ENCODE measurements at regions not wholly inside any gene's neighbourhood (a gene's known extent, or its start where the extent isn't known, plus 50 kb on each side); places are given as distances from the start of the nearest gene placed in this dataset.

DNA sequence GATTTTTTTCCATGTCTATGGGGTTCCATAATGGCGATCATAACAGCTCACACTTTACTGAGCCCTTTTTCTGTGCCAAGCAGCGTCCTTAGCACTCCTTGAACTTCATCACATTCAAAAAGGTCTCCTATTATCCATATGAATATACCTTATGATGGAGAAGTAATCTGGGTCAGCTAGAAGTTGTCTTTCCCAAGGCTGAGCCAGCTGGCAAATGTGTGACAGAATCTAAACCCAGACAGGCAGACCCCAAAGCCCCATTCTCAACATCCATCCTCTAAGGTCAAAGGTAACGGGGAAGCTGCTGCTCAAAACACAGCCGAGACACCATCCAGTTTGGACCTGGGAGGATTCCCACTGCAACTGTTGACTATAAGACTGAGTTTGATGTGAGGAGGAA lies 249.6 kb downstream of the PRDM2 start:
- H2AFZ ChIP-seq = no peak overlapping the region
- H3K9me3 ChIP-seq (ENCODE audit: control insufficient read depth, low read length) = no peaks in the 10 kb centered on the region
- no peak overlapping the region for H3K27ac ChIP-seq
- TF ChIP-seq, protein P1, sequence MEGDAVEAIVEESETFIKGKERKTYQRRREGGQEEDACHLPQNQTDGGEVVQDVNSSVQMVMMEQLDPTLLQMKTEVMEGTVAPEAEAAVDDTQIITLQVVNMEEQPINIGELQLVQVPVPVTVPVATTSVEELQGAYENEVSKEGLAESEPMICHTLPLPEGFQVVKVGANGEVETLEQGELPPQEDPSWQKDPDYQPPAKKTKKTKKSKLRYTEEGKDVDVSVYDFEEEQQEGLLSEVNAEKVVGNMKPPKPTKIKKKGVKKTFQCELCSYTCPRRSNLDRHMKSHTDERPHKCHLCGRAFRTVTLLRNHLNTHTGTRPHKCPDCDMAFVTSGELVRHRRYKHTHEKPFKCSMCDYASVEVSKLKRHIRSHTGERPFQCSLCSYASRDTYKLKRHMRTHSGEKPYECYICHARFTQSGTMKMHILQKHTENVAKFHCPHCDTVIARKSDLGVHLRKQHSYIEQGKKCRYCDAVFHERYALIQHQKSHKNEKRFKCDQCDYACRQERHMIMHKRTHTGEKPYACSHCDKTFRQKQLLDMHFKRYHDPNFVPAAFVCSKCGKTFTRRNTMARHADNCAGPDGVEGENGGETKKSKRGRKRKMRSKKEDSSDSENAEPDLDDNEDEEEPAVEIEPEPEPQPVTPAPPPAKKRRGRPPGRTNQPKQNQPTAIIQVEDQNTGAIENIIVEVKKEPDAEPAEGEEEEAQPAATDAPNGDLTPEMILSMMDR (IDR thresholded peaks at IDR 0.05) = no peak
- no peaks in the 10 kb centered on the region for H3K27me3 ChIP-seq (ENCODE audit: control insufficient read depth, insufficient read depth, low read length)
- no peaks in the 10 kb centered on the region for H3K4me1 ChIP-seq
- no peak overlapping the region for H3K4me3 ChIP-seq (ENCODE audit: low read depth, low read length)
- H3K9ac ChIP-seq = no peak overlapping the region
- no peak overlapping the region for H3K4me2 ChIP-seq (ENCODE audit: low read length)
- H3K79me2 ChIP-seq = no peaks in the 10 kb centered on the region
- no peaks in the 10 kb centered on the region for H3K36me3 ChIP-seq (ENCODE audit: control insufficient read depth, insufficient read depth, low read length)

DNA sequence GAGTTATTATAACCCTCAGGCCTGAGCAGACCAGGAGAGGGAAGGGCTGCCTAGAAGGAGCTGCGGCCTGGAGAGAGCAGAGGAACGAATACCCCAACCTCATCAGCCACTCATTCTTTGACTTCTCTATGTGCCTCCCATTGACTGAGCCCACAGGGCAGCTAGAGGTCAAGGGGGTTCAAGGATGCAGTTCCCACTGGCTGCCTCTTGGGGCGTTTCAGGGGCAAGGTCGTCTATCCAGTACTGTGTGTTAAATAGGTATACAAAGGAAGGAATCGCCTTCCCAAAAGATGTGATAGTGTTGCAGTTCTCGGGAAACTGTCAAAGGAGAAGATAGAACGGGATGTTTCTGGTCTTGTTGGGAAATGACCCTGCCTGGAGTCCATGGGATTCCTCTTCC lies 250.6 kb downstream of the PRDM2 start:
- Histone ChIP-seq H3K36me3 (ENCODE audit: control insufficient read depth, insufficient read depth, low read length) (no peaks in the 10 kb centered on the region), H3K4me3 (ENCODE audit: low read depth, low read length) (no peak overlapping the region), H3K9me3 (ENCODE audit: control insufficient read depth, low read length) (no peaks in the 10 kb centered on the region), H3K4me1 (no peaks in the 10 kb centered on the region), H3K27ac (no peak overlapping the region), H2AFZ (no peak overlapping the region), H3K27me3 (ENCODE audit: control insufficient read depth, insufficient read depth, low read length) (no peaks in the 10 kb centered on the region), H3K79me2 (no peaks in the 10 kb centered on the region), H3K9ac (no peak overlapping the region), H3K4me2 (ENCODE audit: low read length) (no peak overlapping the region)
- TF ChIP-seq, protein P1 (IDR thresholded peaks at IDR 0.05) = no peak

DNA sequence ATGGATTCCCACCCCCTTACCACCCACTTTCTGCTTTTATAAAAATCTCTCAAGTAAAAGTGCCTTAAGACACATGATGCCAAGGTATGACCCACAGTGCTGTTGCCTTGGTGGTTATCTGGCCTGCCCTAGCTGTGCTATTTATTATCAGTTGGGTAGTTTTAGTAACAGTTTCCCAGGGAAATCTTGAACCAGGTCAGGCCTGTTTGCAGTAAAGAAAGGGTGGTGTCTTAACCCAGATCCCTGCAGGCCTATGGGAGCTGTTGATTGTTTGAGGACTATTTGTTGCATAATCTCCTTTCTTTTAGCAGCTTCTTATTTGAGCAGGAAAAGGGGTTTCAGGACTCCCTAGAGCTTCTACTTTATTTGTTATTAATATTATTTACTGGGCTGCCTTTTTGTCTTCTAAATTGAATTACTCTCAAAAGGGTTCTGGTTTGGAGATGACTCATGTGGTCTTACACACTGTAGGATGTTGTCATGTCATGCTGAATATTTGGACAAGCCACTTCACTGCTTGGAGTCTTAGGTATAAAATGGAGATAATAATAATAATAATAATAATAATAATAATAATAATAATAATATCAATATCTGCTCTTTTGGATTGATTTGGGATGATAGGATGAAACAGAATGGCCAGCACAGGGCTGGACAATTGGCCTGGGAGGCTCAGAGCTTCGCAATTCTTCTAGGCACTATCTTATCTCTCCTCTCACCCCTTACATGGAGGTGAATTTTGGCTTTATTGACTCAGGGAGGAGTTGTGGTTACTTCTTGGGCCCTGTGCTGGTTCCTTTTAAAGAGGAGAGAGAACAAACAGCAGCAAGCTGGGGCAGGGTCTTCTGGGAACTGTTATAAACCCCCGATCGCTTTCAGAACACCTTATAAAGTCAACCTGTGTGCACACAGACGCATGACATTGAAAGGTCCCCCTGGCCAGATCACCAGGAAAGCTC lies 252.1 kb downstream of the PRDM2 start:
- Histone ChIP-seq H3K27ac (no peak overlapping the region), H3K4me3 (ENCODE audit: low read depth, low read length) (no peak overlapping the region), H3K36me3 (ENCODE audit: control insufficient read depth, insufficient read depth, low read length) (no peaks in the 10 kb centered on the region), H3K4me1 (no peaks in the 10 kb centered on the region), H3K9me3 (ENCODE audit: control insufficient read depth, low read length) (no peaks in the 10 kb centered on the region), H3K9ac (no peak overlapping the region), H3K27me3 (ENCODE audit: control insufficient read depth, insufficient read depth, low read length) (no peaks in the 10 kb centered on the region), H2AFZ (no peak overlapping the region), H3K4me2 (ENCODE audit: low read length) (no peak overlapping the region), H3K79me2 (no peaks in the 10 kb centered on the region)
- TF ChIP-seq, protein P1 (IDR thresholded peaks at IDR 0.05) = no peak

DNA sequence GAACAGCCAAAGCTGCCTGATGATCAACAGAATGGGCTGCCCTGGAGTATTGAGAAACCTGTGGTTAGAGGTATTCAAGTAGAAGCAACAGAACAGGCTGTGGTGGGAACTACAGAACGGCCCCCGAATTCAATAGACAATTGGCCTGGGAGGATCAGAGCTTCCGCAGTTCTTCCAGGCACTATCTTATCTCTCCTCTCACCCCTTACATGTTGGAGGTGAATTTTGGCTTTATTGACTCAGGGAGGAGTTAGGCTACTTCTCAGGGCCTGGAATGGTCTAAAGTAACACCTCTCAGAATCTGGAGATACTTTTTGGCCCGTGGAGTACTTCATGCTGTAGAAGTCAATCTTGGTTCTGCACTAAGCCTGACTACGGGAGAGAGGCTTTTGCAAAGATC lies 253.0 kb downstream of the PRDM2 start:
- Histone ChIP-seq H3K79me2 (no peaks in the 10 kb centered on the region), H3K4me1 (no peaks in the 10 kb centered on the region), H3K27ac (no peak overlapping the region), H3K27me3 (ENCODE audit: control insufficient read depth, insufficient read depth, low read length) (no peaks in the 10 kb centered on the region), H3K9ac (no peak overlapping the region), H3K9me3 (ENCODE audit: control insufficient read depth, low read length) (no peaks in the 10 kb centered on the region), H3K4me3 (ENCODE audit: low read depth, low read length) (no peak overlapping the region), H2AFZ (no peak overlapping the region), H3K4me2 (ENCODE audit: low read length) (no peak overlapping the region), H3K36me3 (ENCODE audit: control insufficient read depth, insufficient read depth, low read length) (no peaks in the 10 kb centered on the region)
- TF ChIP-seq, protein P1 (IDR thresholded peaks at IDR 0.05) = no peak

DNA sequence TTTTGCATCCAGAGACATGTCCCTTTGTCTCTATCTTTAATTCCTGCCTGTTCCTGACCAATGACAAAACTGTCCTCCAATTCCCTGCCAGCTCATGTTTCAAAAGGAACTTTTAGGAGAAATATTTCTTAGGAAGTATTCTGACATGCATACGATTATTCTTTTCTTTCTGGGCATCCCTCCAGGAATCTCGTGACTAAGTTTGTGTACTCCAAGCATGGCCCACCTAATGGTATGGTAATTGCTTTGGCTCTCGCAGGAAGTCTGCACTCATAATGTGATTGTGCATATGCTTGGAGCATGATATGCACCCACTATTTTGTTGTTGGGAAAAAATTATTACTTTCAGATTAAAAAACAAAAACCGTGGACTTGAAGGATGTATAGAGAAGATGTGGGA lies 256.4 kb downstream of the PRDM2 start:
- Histone ChIP-seq H3K27ac (no peak overlapping the region), H3K4me3 (ENCODE audit: low read depth, low read length) (no peak overlapping the region), H3K4me1 (no peaks in the 10 kb centered on the region), H3K79me2 (no peaks in the 10 kb centered on the region), H3K27me3 (ENCODE audit: control insufficient read depth, insufficient read depth, low read length) (no peaks in the 10 kb centered on the region), H3K4me2 (ENCODE audit: low read length) (no peak overlapping the region), H2AFZ (no peak overlapping the region), H3K36me3 (ENCODE audit: control insufficient read depth, insufficient read depth, low read length) (no peaks in the 10 kb centered on the region), H3K9me3 (ENCODE audit: control insufficient read depth, low read length) (no peaks in the 10 kb centered on the region), H3K9ac (no peak overlapping the region)
- TF ChIP-seq, protein P1 (IDR thresholded peaks at IDR 0.05) = no peak

Measured in parathyroid adenoma (tissue), 2 donors.